ENCODE measurements at regions not wholly inside any gene's neighbourhood (a gene's known extent, or its start where the extent isn't known, plus 50 kb on each side); places are given as distances from the start of the nearest gene placed in this dataset.
"Not testable (repeated sequence)": the region's sequence is repeated elsewhere in the genome, so short reads cannot be mapped to it uniquely, and the experiment has no call there.

DNA sequence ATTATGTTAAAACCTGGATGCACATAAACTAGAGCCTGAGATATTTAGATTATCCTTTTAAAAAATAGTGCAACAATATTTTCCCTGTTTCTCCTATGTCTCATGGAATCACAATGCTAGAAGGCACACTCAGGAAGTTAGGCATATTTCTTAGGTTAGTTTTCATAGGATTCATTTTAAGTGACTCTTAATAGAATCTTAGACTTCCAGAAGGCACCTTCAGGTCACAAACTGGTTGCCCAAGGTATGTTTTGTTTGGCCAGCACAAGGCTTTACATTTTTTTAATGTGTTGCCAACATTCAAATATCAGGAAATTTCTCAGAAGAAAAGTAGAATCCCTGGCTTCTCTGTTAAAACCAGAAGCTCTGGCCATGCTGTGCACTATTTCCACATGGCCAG, 129.3 kb downstream of the LNPK start:
- in situ Hi-C loops (cut with HindIII; ENCODE audit: low pct_ligation_motif_present, low pct_unique_long_range_greater_than_20kb, low sequenced_read_pairs): no loop called here
- DNase-seq: no peak

DNA sequence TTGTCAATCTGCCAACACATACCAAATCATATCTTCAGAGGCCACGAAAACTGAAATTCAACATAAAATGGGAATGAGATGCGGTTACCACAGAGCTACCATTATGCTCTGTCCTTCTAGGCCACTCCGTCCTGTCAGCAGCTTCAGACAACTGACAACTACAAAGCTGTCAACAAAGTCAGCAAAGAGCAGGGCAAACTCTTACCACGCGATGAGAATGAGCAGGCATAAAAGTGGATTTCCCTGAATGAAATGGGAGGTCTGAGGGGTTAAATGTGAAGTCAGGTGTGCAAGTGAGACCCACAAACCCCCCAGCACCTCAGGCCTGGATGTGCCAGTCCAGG, 130.1 kb downstream of the LNPK start:
- in situ Hi-C loops (cut with HindIII; ENCODE audit: low pct_ligation_motif_present, low pct_unique_long_range_greater_than_20kb, low sequenced_read_pairs): no loop called here
- DNase-seq: no peak

DNA sequence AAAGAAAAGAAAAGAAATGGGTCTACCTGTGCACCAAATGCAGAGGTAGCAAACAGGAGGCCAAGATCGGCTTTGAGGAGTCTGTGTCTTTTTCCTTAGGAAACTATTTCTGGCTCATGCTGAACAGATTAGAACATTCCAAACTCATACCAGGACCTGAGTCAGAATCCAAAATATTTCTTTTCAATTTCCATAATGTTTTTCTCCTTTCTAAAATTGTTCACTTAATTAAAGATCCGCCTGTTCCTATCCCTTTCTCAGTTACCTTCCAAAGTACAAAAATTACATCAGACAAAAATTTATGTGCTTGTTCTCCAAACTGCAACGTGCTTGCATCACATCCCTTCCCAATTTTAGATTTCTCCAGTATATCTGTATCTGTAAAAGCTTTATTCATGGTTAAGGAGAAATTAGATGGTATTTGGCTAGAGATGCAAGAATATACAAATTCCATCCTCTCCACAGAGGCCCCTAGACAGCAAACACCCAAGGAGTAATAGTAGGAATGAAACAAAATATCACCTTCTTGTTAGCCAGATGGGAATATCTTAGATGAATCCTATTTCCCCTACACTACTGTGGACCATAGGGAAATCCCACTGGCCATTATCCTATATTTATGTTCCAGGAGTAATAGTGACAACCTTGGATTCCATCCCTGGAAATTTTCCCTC, 130.6 kb downstream of the LNPK start:
- in situ Hi-C loops (cut with HindIII; ENCODE audit: low pct_ligation_motif_present, low pct_unique_long_range_greater_than_20kb, low sequenced_read_pairs): no loop called here
- DNase-seq: no peak

DNA sequence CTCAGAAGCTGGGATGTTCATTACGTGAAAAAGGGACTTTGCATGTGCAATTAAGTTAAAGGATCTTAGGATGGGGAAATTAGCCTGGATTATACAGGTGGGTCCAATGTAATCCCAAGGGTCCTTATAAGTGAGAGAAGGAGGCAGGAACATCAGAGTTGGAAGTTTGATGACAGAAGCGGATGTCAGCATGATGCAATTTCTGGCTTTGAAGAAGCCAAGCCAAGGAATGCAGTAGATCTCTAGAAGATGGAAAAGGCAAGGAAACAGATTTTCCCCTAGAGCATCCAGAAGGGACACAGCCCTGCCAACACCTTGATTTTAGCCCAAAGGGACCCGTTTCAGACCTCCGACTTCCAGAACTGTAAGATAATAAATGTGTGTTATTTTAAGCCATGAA, 136.4 kb downstream of the LNPK start:
- no peak for DNase-seq
- in situ Hi-C loops (cut with HindIII; ENCODE audit: low pct_ligation_motif_present, low pct_unique_long_range_greater_than_20kb, low sequenced_read_pairs): no loop called here

DNA sequence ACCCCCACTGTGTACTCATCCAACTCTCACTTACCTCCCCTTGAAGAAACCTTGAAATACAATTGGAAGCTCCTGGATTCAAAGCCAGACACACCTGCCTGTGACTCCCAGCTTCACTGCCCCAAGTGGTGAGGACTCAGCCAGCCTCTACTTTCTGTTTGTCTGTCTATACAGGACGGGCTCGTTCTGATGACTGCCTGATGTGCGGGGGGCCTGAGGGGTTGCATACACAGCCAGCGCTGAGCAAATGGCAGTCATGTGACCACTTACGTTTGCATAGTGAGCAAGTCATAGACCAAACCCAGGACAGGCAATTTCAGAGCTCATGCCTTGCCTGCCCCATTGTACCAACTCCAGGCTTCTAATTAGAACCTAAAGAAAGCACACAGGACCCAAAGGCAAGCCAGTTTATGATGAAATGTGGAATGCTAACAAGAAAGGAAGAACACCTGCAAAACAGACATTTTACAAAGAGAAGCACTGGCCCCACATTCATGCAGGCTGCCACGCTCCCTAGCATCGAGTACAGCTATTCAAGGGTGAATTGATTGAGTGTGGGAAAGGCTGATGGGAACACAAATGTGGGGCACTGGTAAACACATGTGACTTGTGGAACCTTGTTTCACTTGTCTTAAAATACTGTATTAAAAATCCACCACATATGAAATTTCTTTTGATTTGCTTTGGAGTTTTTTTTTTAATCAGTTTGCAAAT, 137.8 kb downstream of the LNPK start:
- no peak for DNase-seq
- in situ Hi-C loops (cut with HindIII; ENCODE audit: low pct_ligation_motif_present, low pct_unique_long_range_greater_than_20kb, low sequenced_read_pairs): no loop called here

DNA sequence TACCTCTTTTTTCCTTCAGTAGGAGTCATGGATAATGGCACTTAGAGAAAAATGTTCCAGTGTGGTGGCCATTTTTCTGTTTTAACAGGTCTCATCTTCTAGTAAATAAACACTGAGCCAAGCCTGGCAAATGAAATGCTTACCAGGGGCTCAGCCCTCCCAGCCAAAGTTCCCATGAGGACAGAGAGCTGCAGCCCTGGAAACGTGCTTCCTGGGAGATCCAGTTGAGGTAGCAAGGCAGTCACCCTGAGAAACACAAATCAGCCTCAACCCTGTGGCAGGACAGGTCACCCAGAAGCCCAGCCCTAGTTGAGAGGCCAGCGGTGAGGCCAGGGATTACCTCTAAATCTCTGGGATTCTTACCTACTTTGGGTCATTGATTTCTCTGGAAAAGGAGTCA, 140.1 kb downstream of the LNPK start:
- DNase-seq: no peak
- in situ Hi-C loops (cut with HindIII; ENCODE audit: low pct_ligation_motif_present, low pct_unique_long_range_greater_than_20kb, low sequenced_read_pairs): no loop called here

DNA sequence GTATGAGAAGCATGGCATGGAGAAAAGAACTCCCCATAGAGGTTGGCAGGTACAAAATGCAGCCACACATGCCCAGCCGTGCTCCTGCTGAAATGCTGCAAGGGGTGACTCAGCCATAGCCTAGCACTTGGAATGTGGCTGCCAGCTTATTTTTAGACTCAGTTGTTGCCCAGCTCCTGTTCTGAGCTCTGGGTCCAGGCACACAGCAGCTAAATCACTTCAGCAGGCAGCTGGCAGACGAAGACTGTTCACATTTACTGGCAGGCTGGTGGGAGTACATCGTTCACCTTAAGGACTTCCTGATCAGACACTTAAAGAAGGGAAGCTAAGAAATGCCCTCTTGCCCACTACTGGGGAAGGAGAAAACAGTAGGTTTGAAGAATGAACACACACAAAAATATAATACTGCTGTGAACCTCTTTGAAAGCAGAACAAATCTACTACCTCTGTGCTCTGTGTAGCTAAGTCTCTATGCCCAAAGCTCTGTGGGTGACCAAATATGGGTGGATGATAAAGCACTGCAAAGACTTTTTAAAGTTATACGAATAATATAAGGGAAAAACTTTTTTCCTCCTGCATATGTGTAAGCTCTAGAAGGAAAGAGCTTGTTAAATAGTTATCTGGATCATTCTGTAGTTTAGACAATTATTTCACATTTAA, 146.1 kb downstream of the LNPK start:
- in situ Hi-C loops (cut with HindIII; ENCODE audit: low pct_ligation_motif_present, low pct_unique_long_range_greater_than_20kb, low sequenced_read_pairs): no loop called here
- peak; percentile 62 for DNase-seq

DNA sequence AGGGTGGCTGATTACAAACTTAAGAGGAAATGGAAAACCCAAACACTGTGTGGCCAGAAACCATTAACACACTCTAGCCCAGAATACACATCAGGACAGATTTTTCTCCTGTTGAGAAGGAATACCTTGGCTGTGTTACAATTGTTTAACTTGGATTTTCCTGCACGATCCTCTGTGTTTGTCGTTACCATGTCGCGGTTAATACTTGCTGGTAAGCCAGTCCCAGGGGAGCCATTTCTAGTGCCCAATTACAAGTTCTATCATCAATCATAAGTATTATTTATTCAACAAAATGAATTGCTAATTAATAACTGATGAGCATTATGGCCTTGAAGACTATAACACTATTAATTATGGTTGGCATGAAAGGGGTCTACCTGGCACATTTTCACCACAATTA, 146.8 kb downstream of the LNPK start:
- in situ Hi-C loops (cut with HindIII; ENCODE audit: low pct_ligation_motif_present, low pct_unique_long_range_greater_than_20kb, low sequenced_read_pairs): no loop called here
- no peak for DNase-seq

DNA sequence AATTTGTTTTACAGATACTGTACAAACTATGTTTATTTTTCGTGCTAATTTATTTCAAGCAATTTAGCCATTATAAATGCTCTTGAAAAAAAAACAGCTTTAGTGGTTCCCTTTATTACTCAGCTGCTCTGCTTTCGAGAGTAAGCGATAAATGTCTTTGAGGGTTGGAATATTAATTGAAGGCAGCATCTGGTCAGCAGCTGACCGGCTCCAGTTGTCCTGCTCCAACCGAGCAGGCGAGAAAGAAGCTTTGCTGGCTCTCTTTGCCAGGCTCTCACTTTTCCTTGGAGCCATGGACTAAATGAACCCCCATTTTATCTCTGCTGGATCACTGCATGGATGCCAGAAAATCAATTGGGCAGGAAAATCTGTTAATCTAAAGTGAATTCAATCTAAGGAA, 147.4 kb downstream of the LNPK start:
- DNase-seq: no peak
- in situ Hi-C loops (cut with HindIII; ENCODE audit: low pct_ligation_motif_present, low pct_unique_long_range_greater_than_20kb, low sequenced_read_pairs): no loop called here

DNA sequence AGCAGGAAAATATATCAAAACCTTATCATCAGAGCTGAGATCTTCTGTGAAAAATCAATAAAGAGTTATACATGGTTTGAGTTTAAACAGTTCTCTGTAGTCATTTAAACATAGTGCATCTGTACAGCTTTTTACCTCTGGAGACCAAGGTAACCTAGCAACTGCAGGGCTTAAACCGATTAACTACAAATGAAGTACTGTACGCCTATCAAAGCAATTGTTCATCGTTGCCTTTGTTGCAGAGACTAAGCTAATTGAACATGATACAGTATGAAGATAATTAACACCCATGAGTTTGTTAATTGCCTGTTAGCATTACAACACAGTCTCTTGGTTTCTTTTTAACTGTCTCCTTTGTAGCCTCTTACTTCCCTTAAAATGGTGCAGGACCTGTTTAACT, 147.9 kb downstream of the LNPK start:
- no peak for DNase-seq
- in situ Hi-C loops (cut with HindIII; ENCODE audit: low pct_ligation_motif_present, low pct_unique_long_range_greater_than_20kb, low sequenced_read_pairs): no loop called here

DNA sequence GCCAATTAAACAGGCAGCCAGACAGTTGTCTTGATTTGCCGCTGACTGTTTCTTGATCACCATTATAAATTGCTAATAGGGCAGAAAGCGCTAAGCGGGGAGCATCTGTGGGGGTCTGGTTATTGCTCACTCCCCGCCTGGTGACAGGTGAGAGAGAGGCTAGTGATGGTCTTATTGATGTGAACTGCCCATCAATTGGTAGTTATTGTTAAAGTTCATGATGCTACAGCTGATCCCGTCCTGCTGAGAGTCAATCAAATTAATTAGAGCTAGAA, 148.5 kb downstream of the LNPK start:
- no peak for DNase-seq
- in situ Hi-C loops (cut with HindIII; ENCODE audit: low pct_ligation_motif_present, low pct_unique_long_range_greater_than_20kb, low sequenced_read_pairs): no loop called here

DNA sequence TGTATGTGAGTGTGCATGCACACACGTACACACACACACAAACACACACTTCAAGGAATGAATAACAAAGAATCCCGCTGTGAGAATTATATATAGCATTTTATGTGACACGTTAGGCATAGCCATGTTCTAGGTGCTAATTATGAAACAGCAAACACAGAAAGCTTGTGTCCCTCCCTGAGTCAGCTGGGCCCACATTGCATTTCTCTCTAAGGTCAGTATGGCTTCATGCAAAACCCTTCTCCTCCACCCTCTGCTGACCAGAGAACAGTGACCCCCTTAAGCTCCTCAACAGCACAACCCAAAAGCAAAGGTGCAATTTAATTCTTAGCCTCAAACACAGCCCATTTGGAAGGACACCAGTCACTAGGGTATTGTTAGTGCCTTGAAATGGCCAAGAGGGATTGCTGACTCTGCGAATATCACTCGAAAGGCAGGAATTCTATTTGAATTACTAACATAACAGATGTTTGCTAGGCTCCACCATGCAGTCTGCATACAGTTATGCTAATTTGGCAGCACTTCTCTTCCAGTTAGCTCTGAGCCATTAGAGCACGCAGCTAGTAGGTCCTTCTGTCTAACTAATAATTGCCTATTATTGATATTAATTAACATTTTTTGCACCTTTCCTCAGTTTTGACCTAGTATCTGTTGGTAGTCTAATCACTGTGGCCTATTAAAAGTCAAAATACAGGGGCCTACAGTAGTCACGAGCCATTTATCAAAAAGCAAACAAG, 149.0 kb downstream of the LNPK start:
- no peak for DNase-seq
- in situ Hi-C loops (cut with HindIII; ENCODE audit: low pct_ligation_motif_present, low pct_unique_long_range_greater_than_20kb, low sequenced_read_pairs): no loop called here

DNA sequence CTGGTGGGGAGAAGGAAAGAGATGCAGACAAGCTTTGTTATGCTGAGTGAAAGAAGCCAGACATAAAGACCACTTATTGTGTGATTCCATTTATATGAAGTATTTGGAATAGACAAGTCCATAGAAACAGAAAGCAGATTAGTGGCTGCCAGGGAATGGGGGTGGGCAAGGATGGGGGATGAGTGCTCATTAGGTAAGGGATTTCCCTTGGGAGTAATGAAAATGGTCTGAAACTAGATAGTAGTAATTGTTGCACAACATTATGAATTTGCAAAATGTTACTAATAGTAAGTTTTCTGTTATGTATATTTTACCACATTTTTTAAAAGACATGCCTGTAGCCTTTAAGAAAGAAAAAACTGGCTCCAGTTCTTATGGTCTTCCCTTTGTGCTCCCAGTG, 154.9 kb downstream of the LNPK start:
- in situ Hi-C loops (cut with HindIII; ENCODE audit: low pct_ligation_motif_present, low pct_unique_long_range_greater_than_20kb, low sequenced_read_pairs): no loop called here

DNA sequence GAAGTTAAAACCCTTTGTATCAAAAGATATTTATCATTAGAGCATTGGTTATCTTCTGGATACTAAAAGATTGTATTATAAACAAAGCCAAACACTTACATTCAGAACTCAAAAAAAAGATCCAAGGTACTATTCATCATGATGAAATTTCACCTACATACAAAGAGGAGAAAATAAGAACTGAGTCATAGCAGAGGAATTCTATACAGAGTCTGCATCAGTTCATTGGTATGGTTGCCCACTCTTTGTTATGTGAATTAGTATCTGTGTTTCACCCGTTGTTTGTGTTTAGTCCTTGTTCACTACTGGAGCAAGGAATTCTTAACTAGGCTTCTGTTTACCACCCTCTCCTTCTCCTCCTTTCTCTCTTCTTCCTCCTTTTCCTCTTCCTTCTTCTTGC, 157.9 kb downstream of the LNPK start:
- DNase-seq: peak; percentile 44

More for the DNA sequence above, 154.9 kb downstream of the LNPK start:
- DNase-seq: no peak

DNA sequence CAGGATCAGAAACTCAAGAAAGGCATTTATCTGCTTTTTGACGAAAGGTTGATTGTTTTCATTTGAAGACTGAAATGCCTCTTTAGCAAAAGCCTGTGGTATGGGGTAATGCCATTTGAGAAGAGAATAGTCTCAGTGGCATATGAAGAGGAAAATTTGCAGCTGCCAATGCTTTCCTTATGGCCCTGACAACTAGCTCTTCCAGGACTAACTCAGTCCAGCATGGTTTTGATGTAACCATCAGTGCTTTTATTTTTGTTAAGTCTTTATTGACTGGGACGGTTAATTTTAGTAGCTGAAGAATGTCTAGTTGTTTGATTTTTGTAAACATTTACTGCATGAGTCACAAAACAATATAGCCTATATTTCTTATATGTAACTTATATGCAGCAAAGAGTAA, 158.4 kb downstream of the LNPK start:
- no peak for DNase-seq

More for the DNA sequence above, 157.9 kb downstream of the LNPK start:
- in situ Hi-C loops (cut with HindIII; ENCODE audit: low pct_ligation_motif_present, low pct_unique_long_range_greater_than_20kb, low sequenced_read_pairs): no loop called here

DNA sequence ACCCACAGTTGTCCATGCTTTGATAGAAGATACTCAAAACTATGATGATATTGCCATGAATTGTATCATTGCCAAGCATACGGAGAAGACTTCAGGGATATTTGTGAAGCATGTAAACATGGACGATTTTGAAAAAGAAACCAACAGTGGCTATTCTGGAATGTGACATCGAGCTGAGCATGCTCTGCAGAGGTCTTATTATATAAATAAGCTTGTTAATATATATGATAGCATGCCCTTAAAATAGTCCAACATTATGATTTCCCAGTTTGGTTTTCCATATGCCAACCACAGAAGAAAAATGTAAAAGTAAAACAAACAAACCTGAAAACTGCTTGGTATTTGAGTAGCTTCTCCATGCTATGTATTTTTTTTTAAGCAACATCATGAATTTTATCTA, 159.1 kb downstream of the LNPK start:
- DNase-seq: no peak

More for the DNA sequence above, 158.4 kb downstream of the LNPK start:
- in situ Hi-C loops (cut with HindIII; ENCODE audit: low pct_ligation_motif_present, low pct_unique_long_range_greater_than_20kb, low sequenced_read_pairs): no loop called here

DNA sequence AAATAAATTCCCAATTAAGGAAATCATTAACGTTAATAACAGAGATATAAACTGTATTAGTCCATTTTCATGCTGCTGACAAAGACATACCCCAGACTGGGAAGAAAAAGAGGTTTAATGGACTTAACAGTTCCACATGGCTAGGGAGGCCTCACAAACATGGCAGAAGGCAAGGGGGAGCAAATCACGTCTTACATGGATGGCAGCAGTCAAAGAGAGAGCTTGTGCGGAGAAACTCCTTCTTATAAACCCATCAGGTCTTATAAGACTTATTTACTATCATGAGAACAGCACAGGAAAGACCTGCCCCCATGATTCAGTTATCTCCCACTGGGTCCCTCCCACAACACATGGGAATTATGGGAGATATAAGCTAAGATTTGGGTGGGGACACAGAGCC, 161.3 kb downstream of the LNPK start:
- in situ Hi-C loops (cut with HindIII; ENCODE audit: low pct_ligation_motif_present, low pct_unique_long_range_greater_than_20kb, low sequenced_read_pairs); DNase-seq: not testable (repeated sequence)

More for the DNA sequence above, 159.1 kb downstream of the LNPK start:
- in situ Hi-C loops (cut with HindIII; ENCODE audit: low pct_ligation_motif_present, low pct_unique_long_range_greater_than_20kb, low sequenced_read_pairs): no loop called here

DNA sequence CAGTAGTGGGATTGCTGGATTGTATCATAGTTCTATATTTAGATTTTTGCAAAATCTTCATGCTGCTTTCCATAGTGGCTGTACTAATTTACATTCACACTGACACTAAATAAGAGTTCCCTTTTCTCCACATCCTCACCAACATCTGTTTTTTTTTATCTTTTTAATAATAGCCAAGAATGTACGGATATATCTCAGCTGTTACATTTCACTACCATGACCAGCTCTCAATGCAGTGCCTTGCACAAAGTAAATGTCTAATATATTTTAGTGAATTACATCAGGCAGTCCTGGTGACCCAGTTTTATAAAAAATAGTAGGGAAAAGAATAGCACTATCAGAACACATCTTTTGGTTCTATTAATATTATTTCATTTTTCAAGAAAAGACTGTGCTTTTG, 161.8 kb downstream of the LNPK start:
- in situ Hi-C loops (cut with HindIII; ENCODE audit: low pct_ligation_motif_present, low pct_unique_long_range_greater_than_20kb, low sequenced_read_pairs): no loop called here

DNA sequence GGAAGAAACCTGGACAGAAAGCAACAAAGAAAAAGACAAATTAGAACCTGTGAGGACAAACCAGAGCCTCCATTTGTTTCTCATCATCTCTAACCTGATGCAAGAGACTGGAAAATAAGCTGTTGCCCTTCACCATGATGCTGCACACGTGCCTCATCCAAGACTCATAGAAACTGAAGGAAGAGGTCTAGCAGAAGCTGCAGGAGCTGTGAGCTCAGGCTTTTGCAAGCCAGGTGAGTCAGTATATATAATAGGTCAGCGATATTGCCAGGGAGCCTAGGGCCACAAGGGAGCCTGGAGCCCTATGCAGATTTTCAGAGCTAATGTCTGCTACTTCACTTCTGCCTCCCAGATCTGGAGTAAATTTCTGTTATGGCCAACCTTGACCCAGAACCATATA, 163.1 kb downstream of the LNPK start:
- in situ Hi-C loops (cut with HindIII; ENCODE audit: low pct_ligation_motif_present, low pct_unique_long_range_greater_than_20kb, low sequenced_read_pairs): no loop called here
- DNase-seq: no peak

More for the DNA sequence above, 161.8 kb downstream of the LNPK start:
- DNase-seq: no peak
